SK-MEL-5 (cell line): ENCODE measurements at regions not wholly inside any gene's neighbourhood (a gene's known extent, or its start where the extent isn't known, plus 50 kb on each side); places are given as distances from the start of the nearest gene placed in this dataset.
A peak's percentile ranks its signal among the peaks of the same experiment; 100 is the strongest.

Experiments used
- DNase-seq: peaks from one replicate; pipeline ENCODE4 v3.0.0-alpha.2; 2016; ENCODE audit warnings: low read depth, low spot score
- in situ Hi-C: cut with HindIII; loops from 2 replicates; pipeline ENCODE4 v1.10.0; 2016; ENCODE audit warnings: low sequenced_read_pairs, high pct_unique_total_duplicates, low pct_unique_long_range_greater_than_20kb

DNA sequence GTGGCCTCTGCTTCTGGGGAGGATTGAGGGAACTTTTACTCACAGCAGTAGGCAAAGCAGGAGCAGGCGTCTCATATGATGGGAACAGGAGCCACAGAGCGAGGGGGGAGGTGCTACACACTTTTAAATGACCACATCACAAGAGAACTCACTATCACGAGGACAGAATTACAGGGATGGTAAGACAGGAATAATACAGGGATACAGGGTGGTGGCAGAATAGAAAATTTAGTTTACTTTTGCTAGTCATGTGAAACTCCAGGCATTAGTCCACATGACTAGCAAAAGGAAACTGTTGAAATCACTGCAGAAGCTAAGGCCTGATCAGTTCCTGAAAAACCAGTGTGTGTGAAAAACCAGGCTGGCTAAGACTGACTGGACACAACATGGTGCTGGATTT is 382.4 kb downstream of the NNT start:
- in situ Hi-C loops: no loop called here

GRCh38 chr5:43981556-43981955 is 378.6 kb downstream of the NNT start:
- no peak for DNase-seq
- in situ Hi-C loops: no loop called here

More for the DNA sequence above, 382.4 kb downstream of the NNT start:
- peak; percentile 55 for DNase-seq

GRCh38 chr5:43973908-43974307 is 370.9 kb downstream of the NNT start:
- in situ Hi-C loops: no loop called here
- no peak for DNase-seq

DNA sequence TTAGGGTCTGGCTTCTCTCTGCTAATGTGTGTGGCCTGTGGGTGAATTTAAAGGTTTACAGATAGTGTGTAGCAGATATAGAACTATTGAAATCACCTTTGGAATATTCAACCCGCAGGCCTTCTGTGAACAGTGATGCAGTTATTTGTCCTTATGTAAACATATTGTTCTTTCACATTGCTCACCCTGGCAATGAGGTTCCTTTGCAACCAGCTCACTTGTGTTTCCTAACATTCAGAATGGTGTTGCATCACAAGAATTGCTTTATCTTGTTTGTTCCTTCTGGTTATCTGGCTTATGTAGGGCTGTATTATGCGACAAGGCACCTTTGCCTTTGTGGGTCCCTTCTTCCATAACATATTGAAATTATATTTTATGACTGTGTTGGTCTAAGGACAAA is 370.3 kb downstream of the NNT start:
- no peak for DNase-seq
- in situ Hi-C loops: no loop called here

DNA sequence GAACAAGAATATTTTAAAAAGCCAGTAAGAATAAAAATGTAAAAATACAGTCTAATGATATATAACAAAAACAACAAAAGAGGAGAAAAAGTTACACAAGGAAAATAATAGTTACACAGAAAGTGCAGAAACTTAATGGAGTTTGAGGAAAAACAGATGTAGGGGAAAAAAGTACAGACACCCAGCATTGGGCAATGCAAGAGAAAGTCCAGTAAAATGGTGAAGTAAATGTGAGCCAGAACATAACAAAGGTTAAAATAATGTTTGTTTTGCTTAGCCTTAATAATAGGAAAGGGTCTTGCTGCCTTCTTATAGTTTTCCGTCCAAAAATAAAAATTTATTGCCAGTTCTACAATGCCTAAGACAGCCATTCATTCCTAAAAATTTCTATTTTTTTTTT is 364.2 kb downstream of the NNT start:
- in situ Hi-C loops: no loop called here
- DNase-seq: no peak

GRCh38 chr5:43959144-43959543 is 356.2 kb downstream of the NNT start:
- no peak for DNase-seq
- in situ Hi-C loops: no loop called here

DNA sequence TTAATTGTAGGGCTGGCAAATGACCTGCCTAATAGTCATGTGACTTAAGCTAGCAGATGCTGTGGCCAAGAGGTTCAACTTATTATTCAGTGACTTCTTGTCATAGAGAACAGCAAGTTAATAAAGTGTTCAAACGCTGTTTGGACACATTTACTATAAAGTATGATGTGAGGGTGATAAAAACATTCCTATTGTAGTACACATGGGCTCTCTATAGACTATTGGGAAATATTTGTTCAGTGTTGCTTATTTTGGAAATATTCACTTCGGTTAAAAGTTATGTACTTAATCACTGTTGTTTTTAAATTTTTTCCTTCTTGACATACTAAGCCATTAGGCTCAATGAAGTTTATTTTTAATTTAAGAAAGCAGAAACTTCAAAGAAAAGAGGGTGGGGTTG is 345.0 kb downstream of the NNT start:
- in situ Hi-C loops: no loop called here
- DNase-seq: no peak

DNA sequence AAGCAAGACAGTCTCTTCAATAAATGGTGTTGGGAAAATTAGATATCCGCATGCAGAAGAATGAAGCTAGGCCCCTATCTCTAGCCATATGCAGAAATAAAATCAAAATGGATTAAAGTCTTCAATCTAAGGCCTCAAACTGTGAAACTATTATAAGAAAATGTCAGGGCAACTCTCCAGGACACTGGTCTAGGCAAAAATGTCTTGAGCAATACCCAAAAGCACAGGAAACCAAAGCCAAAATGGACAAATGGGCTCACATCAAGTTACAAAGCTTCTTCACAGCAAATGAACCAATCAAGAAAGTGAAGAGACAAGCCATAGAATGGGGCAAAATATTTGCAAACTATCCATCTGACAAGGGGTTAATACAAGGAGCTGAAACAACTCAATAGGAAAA is 338.8 kb downstream of the NNT start:
- in situ Hi-C loops: no loop called here

GRCh38 chr5:43940562-43940961 is 337.6 kb downstream of the NNT start:
- in situ Hi-C loops: no loop called here
- no peak for DNase-seq

More for the DNA sequence above, 338.8 kb downstream of the NNT start:
- DNase-seq: no peak

- in situ Hi-C loops: no loop called here
- DNase-seq: no peak
Measured at GRCh38 chr5:43926923-43927322, 323.9 kb downstream of the NNT start.

DNA sequence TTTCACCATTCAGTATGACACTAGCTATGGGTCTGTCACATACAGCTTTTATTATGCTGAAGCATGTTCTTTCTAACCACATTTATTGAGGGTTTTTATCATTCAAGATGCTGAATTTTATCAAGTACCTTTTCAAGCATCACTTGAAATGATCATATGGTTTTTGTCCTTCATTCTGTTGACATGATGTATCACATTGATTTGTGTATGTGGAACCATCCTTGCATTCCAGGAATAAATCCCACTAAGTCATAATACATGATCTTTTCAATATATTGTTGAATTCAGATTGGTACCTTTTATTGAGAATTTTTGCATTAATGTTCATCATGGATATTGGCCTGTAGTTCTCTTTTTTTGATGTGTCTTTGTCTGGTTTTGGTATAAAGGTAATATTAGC is 317.4 kb downstream of the NNT start:
- in situ Hi-C loops: no loop called here

GRCh38 chr5:43917925-43918324 is 314.9 kb downstream of the NNT start:
- DNase-seq: no peak
- in situ Hi-C loops: no loop called here

More for the DNA sequence above, 317.4 kb downstream of the NNT start:
- DNase-seq: no peak

- no peak for DNase-seq
- in situ Hi-C loops: no loop called here
Measured at GRCh38 chr5:43903129-43903528, 300.1 kb downstream of the NNT start.

DNA sequence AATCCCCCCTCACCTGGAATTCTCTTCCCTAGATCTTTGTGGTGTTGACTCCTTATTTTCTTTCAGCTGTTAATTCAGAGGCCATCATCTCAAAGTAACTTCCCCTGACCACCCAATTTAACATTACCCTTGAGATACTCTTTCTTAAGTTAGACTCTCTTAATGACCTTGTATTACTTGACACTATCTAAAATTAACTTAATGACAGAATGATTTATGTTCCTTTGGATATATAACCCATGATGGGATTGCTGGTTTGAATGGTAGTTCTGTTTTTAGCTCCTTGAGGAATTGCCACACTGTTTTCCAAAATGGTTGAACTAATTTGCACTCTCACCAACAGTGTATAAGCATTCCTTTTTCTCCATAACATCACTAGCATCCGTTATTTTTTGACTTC is 298.0 kb downstream of the NNT start:
- DNase-seq: no peak
- in situ Hi-C loops: no loop called here

DNA sequence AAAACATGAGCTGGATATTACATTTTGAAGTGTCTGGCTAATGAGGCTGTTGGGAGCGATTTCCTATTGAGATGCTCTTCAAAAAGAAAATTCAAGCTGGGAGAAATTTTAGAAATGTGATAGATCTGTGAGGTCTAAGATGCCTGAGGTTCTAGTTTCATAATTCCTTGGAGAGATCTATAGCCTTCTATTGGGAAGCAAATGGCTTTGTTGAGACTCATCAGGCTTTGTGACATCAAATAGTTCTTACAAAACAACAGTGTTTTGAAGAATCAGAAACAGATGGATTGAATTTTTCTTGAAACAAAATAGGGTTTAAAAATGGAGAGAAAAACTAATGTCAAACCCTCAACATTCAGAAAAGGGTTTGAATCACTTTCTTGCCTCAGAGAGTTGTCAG is 292.9 kb downstream of the NNT start:
- in situ Hi-C loops: no loop called here

GRCh38 chr5:43893951-43894684 is 291.1 kb downstream of the NNT start:
- in situ Hi-C loops: no loop called here
- DNase-seq: no peak

More for the DNA sequence above, 292.9 kb downstream of the NNT start:
- no peak for DNase-seq

DNA sequence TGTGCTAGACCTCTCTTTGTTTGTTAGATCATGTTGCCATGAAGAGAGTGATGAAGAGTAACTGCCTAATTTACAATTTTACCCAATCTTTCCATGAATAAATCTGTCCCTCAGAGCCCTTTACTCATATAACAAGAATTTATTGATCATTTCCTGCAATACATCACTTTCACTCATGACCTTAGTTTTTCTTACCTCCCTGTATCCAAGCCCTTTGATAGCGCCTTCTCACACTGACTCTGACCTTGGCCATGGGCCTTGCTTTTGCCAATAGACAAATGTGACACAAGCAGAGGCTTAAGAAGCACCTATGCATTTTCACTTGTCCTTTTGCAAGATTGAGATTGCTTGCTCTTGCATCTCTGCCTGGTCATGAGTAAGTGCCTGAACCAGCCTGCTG is 288.1 kb downstream of the NNT start:
- DNase-seq: no peak
- in situ Hi-C loops: no loop called here

DNA sequence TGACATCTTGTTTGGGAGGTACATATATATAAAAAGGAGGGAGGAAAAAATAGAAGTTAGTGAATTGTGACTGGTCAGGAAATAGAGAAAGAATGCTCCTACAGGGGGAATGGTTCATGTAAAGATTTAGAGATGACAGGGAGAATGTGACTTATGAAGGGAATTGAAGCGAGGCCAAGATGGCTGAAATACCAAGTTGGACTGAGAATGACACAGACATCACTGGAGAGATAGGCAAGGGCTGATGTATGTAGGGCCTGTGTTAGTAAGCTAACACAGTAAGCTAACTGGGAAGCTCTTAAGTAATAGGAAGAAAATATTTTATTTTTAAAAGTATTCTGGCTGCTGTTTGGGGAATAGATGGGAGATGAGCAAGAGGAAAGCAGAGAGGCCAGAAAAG is 286.3 kb downstream of the NNT start:
- no peak for DNase-seq
- in situ Hi-C loops: no loop called here

DNA sequence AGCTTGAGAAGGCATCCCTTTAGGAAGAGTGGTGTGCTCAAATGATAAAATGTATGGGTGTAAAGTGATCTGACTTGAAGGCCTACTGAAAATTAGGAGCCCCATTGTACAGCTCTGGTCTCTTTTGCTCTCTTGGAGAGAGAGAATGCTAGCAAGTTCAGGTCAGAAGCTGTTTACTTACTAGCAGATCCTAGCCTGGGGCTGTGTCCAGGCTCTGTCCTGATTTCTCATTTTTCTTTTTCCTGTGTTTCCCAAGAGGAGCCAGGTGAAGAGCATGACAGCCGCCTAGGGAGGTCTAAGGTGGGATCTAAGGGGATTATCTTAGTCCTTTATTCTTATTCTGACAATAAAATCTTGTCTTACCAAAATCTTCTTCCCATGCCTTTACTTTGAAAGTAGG is 272.8 kb downstream of the NNT start:
- no peak for DNase-seq
- in situ Hi-C loops: no loop called here

DNA sequence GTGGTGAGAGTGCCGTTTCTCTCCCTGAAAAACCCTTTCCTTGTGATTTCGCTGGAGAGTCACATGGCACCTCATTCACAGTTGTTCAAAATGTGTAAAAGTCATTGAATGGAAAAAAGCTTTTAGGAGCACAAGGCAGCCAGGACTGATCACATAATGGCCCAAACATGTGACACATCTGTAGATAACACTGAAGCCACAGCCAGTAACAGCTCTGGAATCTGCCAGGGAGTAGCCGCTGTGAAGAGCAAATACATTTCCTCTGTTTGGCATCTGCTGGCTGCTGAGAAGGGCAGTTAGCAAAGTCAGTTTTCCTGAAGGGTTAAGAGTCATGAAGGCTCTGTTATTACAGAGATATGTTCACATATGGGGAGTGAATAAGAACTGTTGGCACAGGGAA is 271.8 kb downstream of the NNT start:
- in situ Hi-C loops: no loop called here
- peak; percentile 59 for DNase-seq
